Peyer's patch (tissue), 4 donors: ENCODE measurements at regions not wholly inside any gene's neighbourhood (a gene's known extent, or its start where the extent isn't known, plus 50 kb on each side); places are given as distances from the start of the nearest gene placed in this dataset.
A peak's percentile ranks its signal among the peaks of the same experiment; 100 is the strongest.

ENCODE experiments used
- DNase-seq, 3 donors: peaks; one replicate each; pipeline ENCODE4 v3.0.0-alpha.2; 2017 to 2019
- H3K27ac ChIP-seq, 4 donors: fragments of 200-600 bp; sonication (generic); one replicate each; pipeline ENCODE4 v1.5.1; 2016 to 2019
- H3K27me3 ChIP-seq, 2 donors: fragments of 200-600 bp; sonication (generic); one replicate each; pipeline ENCODE4 v1.5.1; 2019
- H3K36me3 ChIP-seq, 3 donors: fragments of 200-600 bp; sonication (generic); one replicate each; pipeline ENCODE4 v1.5.1; 2016 to 2019
- H3K4me1 ChIP-seq, 4 donors: fragments of 200-600 bp; sonication (generic); one replicate each; pipeline ENCODE4 v1.5.1; 2016 to 2019
- H3K4me3 ChIP-seq, 4 donors: fragments of 200-600 bp; sonication (generic); 1 replicate in 3 of 4; 2 replicates in 1 of 4; pipeline ENCODE4 v1.5.1; 2016 to 2019; ENCODE audit warnings: mild to moderate bottlenecking in 1 of 4
- H3K9me3 ChIP-seq, 4 donors: fragments of 200-600 bp; sonication (generic); one replicate each; pipeline ENCODE4 v1.5.1; 2016 to 2019; ENCODE audit warnings: mild to moderate bottlenecking in 1 of 4
- POLR2A ChIP-seq, 2 donors: fragments of 450-650 bp; IDR thresholded peaks; one replicate each; pipeline ENCODE4 v1.5.1; 2017; ENCODE audit warnings: antibody characterized with exemption in 2 of 2, mild to moderate bottlenecking in 2 of 2, moderate library complexity in 2 of 2
- TF ChIP-seq, protein P1 (sequence below), 6 experiments: fragments of 450-650 bp in 4 of 6; fragments of 200-600 bp in 2 of 6; sonication (generic) in 1 of 6; IDR thresholded peaks; one replicate each; pipeline ENCODE4 v1.5.1; 2017 to 2019; ENCODE audit warnings: antibody characterized with exemption in 6 of 6, mild to moderate bottlenecking in 3 of 6, moderate library complexity in 1 of 6

GRCh38 chr2:103161456-103162289, 399.8 kb downstream of the TMEM182 start:
- DNase-seq = no peak
- H3K36me3 ChIP-seq = no peaks in the 10 kb centered on the region
- no peak overlapping the region for H3K4me3 ChIP-seq
- no peak overlapping the region for H3K27ac ChIP-seq
- TF ChIP-seq, protein P1, sequence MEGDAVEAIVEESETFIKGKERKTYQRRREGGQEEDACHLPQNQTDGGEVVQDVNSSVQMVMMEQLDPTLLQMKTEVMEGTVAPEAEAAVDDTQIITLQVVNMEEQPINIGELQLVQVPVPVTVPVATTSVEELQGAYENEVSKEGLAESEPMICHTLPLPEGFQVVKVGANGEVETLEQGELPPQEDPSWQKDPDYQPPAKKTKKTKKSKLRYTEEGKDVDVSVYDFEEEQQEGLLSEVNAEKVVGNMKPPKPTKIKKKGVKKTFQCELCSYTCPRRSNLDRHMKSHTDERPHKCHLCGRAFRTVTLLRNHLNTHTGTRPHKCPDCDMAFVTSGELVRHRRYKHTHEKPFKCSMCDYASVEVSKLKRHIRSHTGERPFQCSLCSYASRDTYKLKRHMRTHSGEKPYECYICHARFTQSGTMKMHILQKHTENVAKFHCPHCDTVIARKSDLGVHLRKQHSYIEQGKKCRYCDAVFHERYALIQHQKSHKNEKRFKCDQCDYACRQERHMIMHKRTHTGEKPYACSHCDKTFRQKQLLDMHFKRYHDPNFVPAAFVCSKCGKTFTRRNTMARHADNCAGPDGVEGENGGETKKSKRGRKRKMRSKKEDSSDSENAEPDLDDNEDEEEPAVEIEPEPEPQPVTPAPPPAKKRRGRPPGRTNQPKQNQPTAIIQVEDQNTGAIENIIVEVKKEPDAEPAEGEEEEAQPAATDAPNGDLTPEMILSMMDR (IDR thresholded peaks at IDR 0.05) = peak in 5 of 6 experiments; percentile 6 to 73 (median 52)
- TF ChIP-seq POLR2A (IDR thresholded peaks at IDR 0.05) = no peak
- no peaks in the 10 kb centered on the region for H3K9me3 ChIP-seq
- H3K27me3 ChIP-seq = no peaks in the 10 kb centered on the region
- no peaks in the 10 kb centered on the region for H3K4me1 ChIP-seq

- Histone ChIP-seq H3K4me1 (no peaks in the 10 kb centered on the region), H3K27me3 (no peaks in the 10 kb centered on the region), H3K4me3 (no peak overlapping the region), H3K9me3 (no peaks in the 10 kb centered on the region), H3K27ac (no peak overlapping the region), H3K36me3 (no peaks in the 10 kb centered on the region)
- DNase-seq = no peak
- no peak for TF ChIP-seq POLR2A (IDR thresholded peaks at IDR 0.05)
- TF ChIP-seq, protein P1 (IDR thresholded peaks at IDR 0.05) = no peak
These were observed 402.9 kb downstream of the TMEM182 start for GRCh38 chr2:103164748-103165147.

- Histone ChIP-seq H3K4me3 (no peak overlapping the region), H3K9me3 (no peaks in the 10 kb centered on the region), H3K27me3 (no peaks in the 10 kb centered on the region), H3K4me1 (no peaks in the 10 kb centered on the region), H3K36me3 (no peaks in the 10 kb centered on the region), H3K27ac (no peak overlapping the region)
- TF ChIP-seq POLR2A (IDR thresholded peaks at IDR 0.05) = no peak
- TF ChIP-seq, protein P1 (IDR thresholded peaks at IDR 0.05) = no peak
- no peak for DNase-seq
These were observed 404.0 kb downstream of the TMEM182 start for GRCh38 chr2:103165836-103166235.

- TF ChIP-seq POLR2A (IDR thresholded peaks at IDR 0.05) = no peak
- TF ChIP-seq, protein P1 (IDR thresholded peaks at IDR 0.05) = no peak
- Histone ChIP-seq H3K27me3 (no peaks in the 10 kb centered on the region), H3K9me3 (no peaks in the 10 kb centered on the region), H3K36me3 (no peaks in the 10 kb centered on the region), H3K27ac (no peak overlapping the region), H3K4me1 (no peaks in the 10 kb centered on the region), H3K4me3 (no peak overlapping the region)
- no peak for DNase-seq
These were observed 404.9 kb downstream of the TMEM182 start for GRCh38 chr2:103166456-103167324.

DNA sequence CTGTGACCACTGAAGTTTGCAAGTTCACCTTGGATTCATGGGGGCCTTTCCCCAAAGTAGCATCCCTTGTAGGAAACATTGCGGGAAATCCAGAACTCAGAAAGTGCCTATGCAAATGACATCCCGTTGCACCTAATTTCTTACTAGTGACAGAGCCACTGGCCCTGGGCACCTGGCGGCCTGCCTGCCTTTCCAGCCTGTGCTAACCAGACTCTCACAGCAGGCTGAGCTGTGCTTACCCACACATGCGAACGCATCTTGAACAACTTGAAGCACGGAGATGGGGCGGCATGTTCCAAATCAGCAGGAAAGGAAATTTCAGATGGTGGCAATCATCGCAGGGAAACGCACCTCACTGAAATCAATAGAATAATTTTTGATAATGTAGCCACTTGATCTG, 405.8 kb downstream of the TMEM182 start:
- Histone ChIP-seq H3K4me1 (no peaks in the 10 kb centered on the region), H3K27ac (no peak overlapping the region), H3K4me3 (no peak overlapping the region), H3K9me3 (no peaks in the 10 kb centered on the region), H3K27me3 (no peaks in the 10 kb centered on the region), H3K36me3 (no peaks in the 10 kb centered on the region)
- no peak for DNase-seq
- TF ChIP-seq, protein P1 (IDR thresholded peaks at IDR 0.05) = no peak
- no peak for TF ChIP-seq POLR2A (IDR thresholded peaks at IDR 0.05)
